OCI-LY7 (cell line): ENCODE measurements at regions not wholly inside any gene's neighbourhood (a gene's known extent, or its start where the extent isn't known, plus 50 kb on each side); places are given as distances from the start of the nearest gene placed in this dataset.

Source experiments
- BruUV-seq: library from RNA; stranded (reverse); fragments of 400-500 nt; replicated peaks from 2 replicates; lab custom pipeline; 2021; lab: Mats Ljungman, UMichigan
- CTCF ChIA-PET: fragments of 300-600 bp; sonication (Branson Sonifier 250); formaldehyde crosslinking; loops from one replicate; lab custom pipeline; 2022; ENCODE audit warnings: antibody characterized with exemption; ENCODE audit not compliant: unreplicated experiment; lab: Charles Lee
- POLR2A ChIA-PET: fragments of 300-600 bp; sonication (Branson Sonifier 250); formaldehyde crosslinking; loops from one replicate; lab custom pipeline; 2022; ENCODE audit warnings: antibody characterized with exemption; lab: Charles Lee
- DNase-seq: peaks from one replicate; pipeline ENCODE4 v3.0.0-alpha.2; 2015; ENCODE audit warnings: low spot score
- H2AFZ ChIP-seq: fragments of 200-600 bp; sonication (generic), shearing (Covaris generic); 2 replicates; pipeline ENCODE4 v1.6.1; 2014; ENCODE audit warnings: mild to moderate bottlenecking, antibody characterized with exemption, low read length, moderate library complexity
- H3K27ac ChIP-seq: fragments of 200-600 bp; sonication (generic); 2 replicates; pipeline ENCODE4 v1.5.1; 2014; ENCODE audit warnings: mixed run types, low read depth, mild to moderate bottlenecking, moderate library complexity, low read length, inconsistent platforms; ENCODE audit not compliant: poor library complexity, severe bottlenecking
- H3K36me3 ChIP-seq: fragments of 200-600 bp; sonication (generic); 2 replicates; pipeline ENCODE4 v1.6.1; 2014; ENCODE audit warnings: mild to moderate bottlenecking, antibody characterized with exemption, low read length, moderate library complexity, mixed read lengths; ENCODE audit not compliant: insufficient read depth
- H3K4me1 ChIP-seq: fragments of 200-600 bp; sonication (generic); 2 replicates; pipeline ENCODE4 v1.5.1; 2014; ENCODE audit warnings: mild to moderate bottlenecking, low read length; ENCODE audit not compliant: insufficient read depth, poor library complexity, severe bottlenecking
- H3K4me2 ChIP-seq: fragments of 200-600 bp; sonication (generic); 2 replicates; pipeline ENCODE4 v1.6.1; 2014; ENCODE audit warnings: mild to moderate bottlenecking, low read length
- H3K4me3 ChIP-seq: fragments of 200-600 bp; sonication (generic); 2 replicates; pipeline ENCODE4 v1.5.1; 2014; ENCODE audit warnings: mild to moderate bottlenecking, low read depth, low read length; ENCODE audit not compliant: poor library complexity, severe bottlenecking
- H3K79me2 ChIP-seq: fragments of 200-600 bp; sonication (generic); 2 replicates; pipeline ENCODE4 v1.6.1; 2016; ENCODE audit warnings: low read depth, mild to moderate bottlenecking, low read length, moderate library complexity, mixed read lengths; ENCODE audit not compliant: insufficient read depth
- H3K9me2 ChIP-seq: fragments of 200-600 bp; sonication (generic); 2 replicates; pipeline ENCODE4 v1.6.1; 2016; ENCODE audit warnings: mild to moderate bottlenecking, low read length, mixed read lengths; ENCODE audit not compliant: insufficient read depth
- H3K9me3 ChIP-seq: fragments of 200-600 bp; sonication (generic); 2 replicates; pipeline ENCODE4 v1.6.1; 2014; ENCODE audit warnings: mild to moderate bottlenecking, mixed run types, low read length, mixed read lengths
- H4K20me1 ChIP-seq: fragments of 200-600 bp; sonication (generic); 2 replicates; pipeline ENCODE4 v1.6.1; 2014; ENCODE audit warnings: mild to moderate bottlenecking, antibody characterized with exemption, low read length, moderate library complexity, mixed read lengths; ENCODE audit not compliant: insufficient read depth
- CTCF ChIP-seq: fragments of 200-600 bp; sonication (generic); conservative IDR thresholded peaks from 2 replicates; pipeline ENCODE4 v1.5.1; 2014; ENCODE audit warnings: mild to moderate bottlenecking, antibody characterized with exemption, low read length, moderate library complexity, mixed read lengths
- EZH2phosphoT487 ChIP-seq: fragments of 200-600 bp; sonication (generic); IDR thresholded peaks from 2 replicates; pipeline ENCODE4 v1.6.1; 2018; ENCODE audit warnings: low read depth, borderline replicate concordance, mild to moderate bottlenecking, mixed run types, antibody characterized with exemption, low read length, moderate library complexity, mixed read lengths
- intact Hi-C: fragments of 100-400 bp; cut with micrococcal nuclease; formaldehyde crosslinking; loops from one replicate; pipeline ENCODE4 v1.10.0; 2022; ENCODE audit not compliant: unreplicated experiment

GRCh38 chr17:79338604-79339003, 264.0 kb downstream of the ENGASE start:
- BruUV-seq, result no TSS peak

GRCh38 chr17:79338152-79338551, 263.5 kb downstream of the ENGASE start:
- H3K27ac ChIP-seq, result peak overlapping the region; percentile 98
- H3K4me1 ChIP-seq, result peaks cover 63% of the 10 kb centered on the region
- no peaks in the 10 kb centered on the region for H4K20me1 ChIP-seq
- H3K4me3 ChIP-seq, result no peak overlapping the region
- peak overlapping the region; percentile 63; the same call in 1 of the 2 replicates for H2AFZ ChIP-seq
- ChIA-PET POLR2A (interaction anchor here (4.2 kb wide), 1 partner anchor 32 kb away, joined by 24 read pairs; no protein-coding TSS in a partner anchor), CTCF (no interaction called here)
- intact Hi-C loops, result no loop called here
- H3K36me3 ChIP-seq, result no peaks in the 10 kb centered on the region
- H3K9me3 ChIP-seq, result no peaks in the 10 kb centered on the region
- TF ChIP-seq CTCF, result no peak
- TF ChIP-seq EZH2phosphoT487, result no peak
- peak; percentile 38 for DNase-seq
- no TSS peak for BruUV-seq
- peak overlapping the region; percentile 87 for H3K4me2 ChIP-seq
- H3K79me2 ChIP-seq, result no peaks in the 10 kb centered on the region
- no peaks in the 10 kb centered on the region for H3K9me2 ChIP-seq

More at GRCh38 chr17:79338604-79339003, 264.0 kb downstream of the ENGASE start:
- no peak overlapping the region for H3K4me3 ChIP-seq
- peak; percentile 33 for DNase-seq
- peak overlapping the region; percentile 98 for H3K27ac ChIP-seq
- intact Hi-C loops, result no loop called here
- POLR2A ChIA-PET, result interaction anchor here (4.2 kb wide), 1 partner anchor 33 kb away, joined by 24 read pairs; no protein-coding TSS in a partner anchor
- peak overlapping the region; percentile 87 for H3K4me2 ChIP-seq
- peaks cover 61% of the 10 kb centered on the region for H3K4me1 ChIP-seq
- CTCF ChIA-PET, result no interaction called here
- H3K79me2 ChIP-seq, result no peaks in the 10 kb centered on the region
- TF ChIP-seq EZH2phosphoT487 (no peak), CTCF (no peak)
- no peaks in the 10 kb centered on the region for H4K20me1 ChIP-seq
- H3K36me3 ChIP-seq, result no peaks in the 10 kb centered on the region
- H3K9me3 ChIP-seq, result no peaks in the 10 kb centered on the region
- H3K9me2 ChIP-seq, result no peaks in the 10 kb centered on the region
- H2AFZ ChIP-seq, result peak overlapping the region; percentile 63; the same call in 1 of the 2 replicates

- intact Hi-C loops, result no loop called here
- no peak overlapping the region for H3K4me2 ChIP-seq
- ChIA-PET POLR2A (interaction anchor here (0.5 kb wide), 1 partner anchor 23 kb away, joined by 3 read pairs; no protein-coding TSS in a partner anchor), CTCF (no interaction called here)
- H3K36me3 ChIP-seq, result no peaks in the 10 kb centered on the region
- H3K4me1 ChIP-seq, result peaks cover 55% of the 10 kb centered on the region
- DNase-seq, result no peak
- no peaks in the 10 kb centered on the region for H4K20me1 ChIP-seq
- H3K9me2 ChIP-seq, result no peaks in the 10 kb centered on the region
- no TSS peak for BruUV-seq
- H3K4me3 ChIP-seq, result no peak overlapping the region
- H2AFZ ChIP-seq, result no peak overlapping the region
- H3K79me2 ChIP-seq, result no peaks in the 10 kb centered on the region
- TF ChIP-seq EZH2phosphoT487, result no peak
- TF ChIP-seq CTCF, result no peak
- H3K27ac ChIP-seq, result no peak overlapping the region
- H3K9me3 ChIP-seq, result no peaks in the 10 kb centered on the region
These were observed 262.4 kb downstream of the ENGASE start for GRCh38 chr17:79337053-79337452.
